Spleen (tissue), 3 donors: ENCODE measurements at regions not wholly inside any gene's neighbourhood (a gene's known extent, or its start where the extent isn't known, plus 50 kb on each side); places are given as distances from the start of the nearest gene placed in this dataset.

ENCODE experiments used
- POLR2A ChIP-seq, 3 donors: fragments of 450-650 bp; IDR thresholded peaks; one replicate each; pipeline ENCODE4 v1.5.1; 2017; ENCODE audit warnings: antibody characterized with exemption in 3 of 3, mild to moderate bottlenecking in 1 of 3
- POLR2AphosphoS5 ChIP-seq, 3 donors: sonication (generic); formaldehyde crosslinking; IDR thresholded peaks; one replicate each; pipeline ENCODE4 v1.5.1; 2017; ENCODE audit warnings: antibody characterized with exemption in 3 of 3

- TF ChIP-seq POLR2A (IDR thresholded peaks at IDR 0.05) = no peak
- no peak for TF ChIP-seq POLR2AphosphoS5 (IDR thresholded peaks at IDR 0.05)
Observed at GRCh38 chr3:143209715-143210059, 90.1 kb downstream of the CHST2 start.
